ENCODE measurements at regions not wholly inside any gene's neighbourhood (a gene's known extent, or its start where the extent isn't known, plus 50 kb on each side); places are given as distances from the start of the nearest gene placed in this dataset.

DNA sequence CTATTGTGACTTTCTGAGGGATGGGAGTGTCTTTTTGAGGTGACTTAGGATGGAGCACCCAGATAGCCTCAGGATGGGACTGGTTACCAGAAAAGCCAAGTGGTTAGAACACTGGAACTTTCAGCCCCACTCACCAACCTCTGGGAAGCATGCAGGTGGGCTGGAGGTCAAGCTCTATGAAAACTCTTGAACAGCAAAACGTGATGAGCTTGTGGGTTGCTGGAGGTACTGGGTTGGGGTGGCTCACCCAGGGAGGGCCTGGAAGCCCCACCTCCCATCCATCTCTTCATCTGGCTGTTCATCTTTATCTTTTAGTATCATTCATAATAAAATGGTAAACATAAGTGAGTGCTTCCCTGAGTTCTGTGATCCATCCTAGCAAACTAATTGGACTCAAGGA, 216.4 kb downstream of the SPP2 start:
- TF ChIP-seq, protein P1, sequence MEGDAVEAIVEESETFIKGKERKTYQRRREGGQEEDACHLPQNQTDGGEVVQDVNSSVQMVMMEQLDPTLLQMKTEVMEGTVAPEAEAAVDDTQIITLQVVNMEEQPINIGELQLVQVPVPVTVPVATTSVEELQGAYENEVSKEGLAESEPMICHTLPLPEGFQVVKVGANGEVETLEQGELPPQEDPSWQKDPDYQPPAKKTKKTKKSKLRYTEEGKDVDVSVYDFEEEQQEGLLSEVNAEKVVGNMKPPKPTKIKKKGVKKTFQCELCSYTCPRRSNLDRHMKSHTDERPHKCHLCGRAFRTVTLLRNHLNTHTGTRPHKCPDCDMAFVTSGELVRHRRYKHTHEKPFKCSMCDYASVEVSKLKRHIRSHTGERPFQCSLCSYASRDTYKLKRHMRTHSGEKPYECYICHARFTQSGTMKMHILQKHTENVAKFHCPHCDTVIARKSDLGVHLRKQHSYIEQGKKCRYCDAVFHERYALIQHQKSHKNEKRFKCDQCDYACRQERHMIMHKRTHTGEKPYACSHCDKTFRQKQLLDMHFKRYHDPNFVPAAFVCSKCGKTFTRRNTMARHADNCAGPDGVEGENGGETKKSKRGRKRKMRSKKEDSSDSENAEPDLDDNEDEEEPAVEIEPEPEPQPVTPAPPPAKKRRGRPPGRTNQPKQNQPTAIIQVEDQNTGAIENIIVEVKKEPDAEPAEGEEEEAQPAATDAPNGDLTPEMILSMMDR (conservative IDR thresholded peaks at IDR 0.05; ENCODE audit: low read depth, low read length) = no peak
- DNase-seq (ENCODE audit: low read depth) = no peak
- no peak overlapping the region for H3K4me3 ChIP-seq (ENCODE audit: low read depth, low read length)

DNA sequence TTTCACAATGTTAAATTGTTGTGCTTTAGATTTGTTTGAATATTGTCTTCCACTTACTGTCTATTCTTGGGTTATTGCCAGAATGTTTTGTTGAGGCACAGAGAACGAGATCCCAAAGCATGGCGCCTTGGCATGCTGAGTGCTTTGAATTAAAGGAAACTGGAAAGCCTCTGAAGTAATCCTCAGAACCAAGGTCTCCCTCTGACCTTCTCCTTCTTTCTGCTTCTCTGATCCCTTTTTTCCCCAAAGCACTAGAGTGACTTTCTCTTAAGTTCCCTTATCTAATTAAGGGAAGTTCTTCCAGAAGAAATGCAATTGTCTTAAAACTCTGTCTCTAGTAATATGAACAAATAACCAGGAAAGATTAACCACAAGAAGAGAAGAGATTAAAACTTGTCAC, 214.7 kb downstream of the SPP2 start:
- no peak for DNase-seq (ENCODE audit: low read depth)
- TF ChIP-seq, protein P1 (conservative IDR thresholded peaks at IDR 0.05; ENCODE audit: low read depth, low read length) = no peak

DNA sequence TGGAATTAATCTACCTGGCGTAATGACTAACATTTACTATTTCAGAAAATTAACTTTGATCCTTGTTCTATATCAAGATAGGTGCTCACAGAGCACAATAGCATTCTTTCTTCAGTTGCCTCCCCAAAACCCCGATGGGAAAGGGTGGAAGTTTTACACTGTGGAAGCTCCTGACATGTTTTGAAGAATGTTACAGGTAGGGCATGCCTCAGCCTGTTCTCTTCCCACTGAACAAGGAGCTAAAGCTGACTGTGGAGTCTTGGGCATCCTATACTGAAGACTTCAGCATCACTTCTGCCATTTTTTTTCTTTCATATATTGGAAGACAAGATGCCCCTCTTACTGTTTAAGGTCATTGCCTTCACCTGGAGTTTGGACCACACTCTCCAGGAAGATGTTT, 211.2 kb downstream of the SPP2 start:
- DNase-seq (ENCODE audit: low read depth) = no peak
- TF ChIP-seq, protein P1 (conservative IDR thresholded peaks at IDR 0.05; ENCODE audit: low read depth, low read length) = no peak
- no peak overlapping the region for H3K4me3 ChIP-seq (ENCODE audit: low read depth, low read length)

More for the DNA sequence above, 214.7 kb downstream of the SPP2 start:
- H3K4me3 ChIP-seq (ENCODE audit: low read depth, low read length) = no peak overlapping the region

DNA sequence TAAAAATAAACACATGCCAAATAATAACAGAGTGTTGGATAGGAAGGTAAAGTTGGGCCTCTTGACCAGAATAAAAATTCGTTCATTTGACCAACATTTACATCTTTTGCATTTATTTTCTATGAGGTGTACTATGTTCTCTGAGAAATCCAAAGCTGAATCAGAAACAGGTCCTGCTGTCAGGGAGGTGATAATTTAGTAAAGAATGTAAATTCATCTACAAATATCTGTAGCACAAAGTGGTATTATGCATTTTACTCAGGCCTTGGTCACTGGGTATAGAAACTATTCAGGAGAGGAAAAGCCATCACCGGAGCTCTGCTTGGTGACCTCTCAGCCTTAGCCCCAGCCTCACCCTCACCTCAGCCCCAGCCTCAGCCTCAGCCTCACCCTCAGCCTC, 208.9 kb downstream of the SPP2 start:
- DNase-seq (ENCODE audit: low read depth) = no peak
- no peak overlapping the region for H3K4me3 ChIP-seq (ENCODE audit: low read depth, low read length)
- TF ChIP-seq, protein P1 (conservative IDR thresholded peaks at IDR 0.05; ENCODE audit: low read depth, low read length) = no peak

DNA sequence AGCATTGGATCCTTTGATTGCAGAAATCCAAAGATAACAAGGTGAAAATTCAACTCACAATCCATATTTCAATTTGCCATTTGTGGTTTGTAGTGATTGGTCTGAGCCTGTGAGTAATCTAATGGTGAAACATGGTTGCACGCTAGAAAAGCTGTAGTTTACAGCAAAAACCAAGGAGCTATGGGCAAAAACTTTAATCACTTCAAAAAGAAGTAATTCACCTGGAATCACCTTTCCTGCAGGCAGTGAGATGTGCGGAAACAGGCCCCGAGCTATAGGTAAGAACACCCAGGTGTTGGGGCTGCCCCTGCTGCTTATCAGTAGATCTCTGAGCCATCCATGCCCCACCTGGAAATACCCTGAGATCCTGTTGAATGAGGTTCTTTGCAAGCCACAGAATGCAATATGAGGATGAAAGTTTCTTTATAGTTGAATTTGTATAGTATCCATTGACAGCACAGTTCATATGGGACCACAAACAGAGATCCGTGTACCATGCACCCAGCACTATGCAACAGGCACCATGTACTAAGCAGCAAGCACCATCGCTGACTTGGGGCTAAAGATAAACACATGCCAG, 208.2 kb downstream of the SPP2 start:
- no peak for DNase-seq (ENCODE audit: low read depth)
- TF ChIP-seq, protein P1 (conservative IDR thresholded peaks at IDR 0.05; ENCODE audit: low read depth, low read length) = no peak
- H3K4me3 ChIP-seq (ENCODE audit: low read depth, low read length) = no peak overlapping the region

DNA sequence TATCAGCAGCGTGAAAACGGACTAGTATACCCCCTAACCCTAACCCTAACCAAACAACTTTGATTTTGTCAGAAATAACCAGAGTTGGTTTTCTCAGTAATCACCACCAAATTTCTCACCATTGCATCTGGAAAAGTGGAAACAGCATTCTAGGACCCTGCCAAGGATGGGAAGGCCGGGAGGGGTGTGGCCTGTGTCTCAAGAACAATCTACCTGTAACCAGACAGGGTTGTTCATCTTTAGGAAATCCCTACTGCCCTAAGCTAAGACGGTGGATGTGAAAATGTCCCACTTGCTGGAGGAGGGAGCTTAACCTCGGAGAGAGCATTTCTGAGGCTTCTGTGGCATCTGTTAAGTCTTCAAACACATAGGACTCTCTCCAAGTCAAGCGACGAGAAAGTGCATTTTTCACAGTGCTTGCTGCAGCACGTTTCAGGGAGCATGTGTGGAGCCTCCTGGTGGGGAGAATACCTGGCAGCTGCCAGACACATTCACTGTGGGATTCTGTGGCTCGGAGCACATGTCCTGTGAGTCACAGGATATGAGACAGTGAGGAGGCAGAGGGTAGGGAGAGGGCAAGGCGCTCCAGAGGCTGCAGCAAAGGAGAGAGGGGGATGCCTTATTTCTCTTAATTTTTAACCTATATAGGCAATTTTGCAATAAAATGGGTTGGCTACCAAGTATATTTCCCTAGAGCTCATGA, 207.5 kb downstream of the SPP2 start:
- DNase-seq (ENCODE audit: low read depth) = peak; percentile 98
- no peak overlapping the region for H3K4me3 ChIP-seq (ENCODE audit: low read depth, low read length)
- TF ChIP-seq, protein P1 (conservative IDR thresholded peaks at IDR 0.05; ENCODE audit: low read depth, low read length) = peak; percentile 85

DNA sequence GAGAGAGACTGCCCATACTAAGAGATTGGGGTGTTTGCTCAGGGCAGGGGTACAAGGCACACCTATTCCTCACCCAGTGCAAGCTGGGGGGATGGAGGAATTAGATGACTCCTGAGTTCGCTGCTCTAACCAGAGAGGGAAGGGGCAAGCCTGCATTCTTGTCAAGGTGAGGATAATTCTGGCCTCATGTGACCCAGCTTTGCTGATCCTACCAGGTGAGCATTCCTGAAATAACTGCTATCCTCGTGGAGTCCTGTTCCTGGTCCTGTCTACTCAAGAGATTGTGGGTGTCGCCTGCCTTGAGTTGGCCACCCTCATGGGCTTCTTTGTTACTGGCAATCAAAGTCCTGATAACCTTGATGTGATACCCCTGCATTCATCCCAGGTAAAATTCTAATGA, 206.0 kb downstream of the SPP2 start:
- no peak overlapping the region for H3K4me3 ChIP-seq (ENCODE audit: low read depth, low read length)
- TF ChIP-seq, protein P1 (conservative IDR thresholded peaks at IDR 0.05; ENCODE audit: low read depth, low read length) = no peak
- DNase-seq (ENCODE audit: low read depth) = no peak
